ENCODE measurements at regions not wholly inside any gene's neighbourhood (a gene's known extent, or its start where the extent isn't known, plus 50 kb on each side); places are given as distances from the start of the nearest gene placed in this dataset.
A peak's percentile ranks its signal among the peaks of the same experiment; 100 is the strongest.

GRCh38 chr13:99657848-99658260 lies 156.6 kb downstream of the TM9SF2 start:
- H3K27ac ChIP-seq: peak overlapping the region; percentile 72 to 93
- no peaks in the 10 kb centered on the region for H3K36me3 ChIP-seq
- peak in 4 of 5 donors; percentile 19 to 43 (median 28) for DNase-seq
- H3K4me1 ChIP-seq (ENCODE audit: insufficient read depth): peaks cover 2% of the 10 kb centered on the region
- H3K9me3 ChIP-seq: no peaks in the 10 kb centered on the region
- intact Hi-C loops (cut with DNase I): loop anchor here in 3 of 4 donors (5.0 to 10.0 kb wide), 4 partner anchors 577 to 1467 kb away; no protein-coding TSS in a partner anchor
- 7 to 57% (median 28%) methylated on average over 29 of the region's 29 CpGs for WGBS, 3 donors
- H3K4me3 ChIP-seq: peak overlapping the region; percentile 48
- H3K27me3 ChIP-seq: no peaks in the 10 kb centered on the region
- TF ChIP-seq CTCF (IDR thresholded peaks at IDR 0.05): no peak
- no peak for TF ChIP-seq POLR2A (IDR thresholded peaks at IDR 0.05)
- TF ChIP-seq EP300 (IDR thresholded peaks at IDR 0.05): no peak

GRCh38 chr13:99656844-99657381 lies 155.6 kb downstream of the TM9SF2 start:
- TF ChIP-seq POLR2A (IDR thresholded peaks at IDR 0.05) (no peak), EP300 (IDR thresholded peaks at IDR 0.05) (no peak), CTCF (IDR thresholded peaks at IDR 0.05) (no peak)
- DNase-seq: no peak
- no peaks in the 10 kb centered on the region for H3K9me3 ChIP-seq
- no peaks in the 10 kb centered on the region for H3K36me3 ChIP-seq
- no peaks in the 10 kb centered on the region for H3K27me3 ChIP-seq
- H3K4me1 ChIP-seq (ENCODE audit: insufficient read depth): no peaks in the 10 kb centered on the region
- 59 to 82% (median 70%) methylated on average over 6 of the region's 6 CpGs for WGBS, 3 donors
- no peak overlapping the region for H3K4me3 ChIP-seq
- intact Hi-C loops (cut with DNase I): loop anchor here in 3 of 4 donors (5.0 to 10.0 kb wide), 4 partner anchors 578 to 1468 kb away; no protein-coding TSS in a partner anchor
- no peak overlapping the region for H3K27ac ChIP-seq

- TF ChIP-seq EP300 (IDR thresholded peaks at IDR 0.05) (no peak), CTCF (IDR thresholded peaks at IDR 0.05) (peak; percentile 67 to 77 (median 72))
- no peaks in the 10 kb centered on the region for H3K27me3 ChIP-seq
- H3K27ac ChIP-seq: no peak overlapping the region
- no peaks in the 10 kb centered on the region for H3K4me1 ChIP-seq (ENCODE audit: insufficient read depth)
- WGBS, 3 donors: 13 to 17% (median 16%) methylated on average over 8 of the region's 8 CpGs
- H3K9me3 ChIP-seq: no peaks in the 10 kb centered on the region
- no peaks in the 10 kb centered on the region for H3K36me3 ChIP-seq
- intact Hi-C loops (cut with DNase I): loop anchor here in 3 of 4 donors (5.0 to 10.0 kb wide), 4 partner anchors 579 to 1469 kb away; no protein-coding TSS in a partner anchor
- peak; percentile 69 to 81 (median 75) for DNase-seq
- H3K4me3 ChIP-seq: no peak overlapping the region
Measured at GRCh38 chr13:99656092-99656745, 154.9 kb downstream of the TM9SF2 start.

GRCh38 chr13:99655351-99656091 lies 154.2 kb downstream of the TM9SF2 start:
- no peak for TF ChIP-seq CTCF (IDR thresholded peaks at IDR 0.05)
- TF ChIP-seq EP300 (IDR thresholded peaks at IDR 0.05): no peak
- no peak for TF ChIP-seq POLR2A (IDR thresholded peaks at IDR 0.05)
- WGBS, 3 donors: 76 to 79% (median 78%) methylated on average over 17 of the region's 17 CpGs
- Histone ChIP-seq H3K36me3 (no peaks in the 10 kb centered on the region), H3K9me3 (no peaks in the 10 kb centered on the region), H3K27ac (no peak overlapping the region), H3K27me3 (no peaks in the 10 kb centered on the region), H3K4me3 (no peak overlapping the region), H3K4me1 (ENCODE audit: insufficient read depth) (no peaks in the 10 kb centered on the region)
- intact Hi-C loops (cut with DNase I): loop anchor here in 3 of 4 donors (5.0 to 10.0 kb wide), 4 partner anchors 579 to 1469 kb away; no protein-coding TSS in a partner anchor
- no peak for DNase-seq
